ENCODE measurements at regions not wholly inside any gene's neighbourhood (a gene's known extent, or its start where the extent isn't known, plus 50 kb on each side); places are given as distances from the start of the nearest gene placed in this dataset.

DNA sequence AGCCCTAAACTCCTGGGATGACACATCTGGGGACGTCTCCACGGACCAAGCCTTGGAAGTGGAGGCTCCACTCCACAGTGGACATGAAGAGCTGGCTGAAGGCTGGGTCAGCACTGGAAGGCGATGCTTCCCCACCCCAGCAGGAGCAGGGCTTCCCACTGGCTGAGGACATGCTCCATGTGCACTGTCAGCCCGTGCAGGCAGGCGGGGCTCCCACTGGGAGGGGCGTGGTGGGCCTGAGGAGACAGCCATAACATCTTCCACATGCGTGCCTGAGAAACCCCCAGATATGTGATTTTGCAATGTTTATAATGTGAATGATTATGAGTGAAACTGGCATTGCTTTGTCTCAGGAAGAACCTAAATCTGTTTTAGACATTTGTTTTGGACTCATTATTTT, 231.3 kb downstream of the KLF13 start:
- no peak for DNase-seq

DNA sequence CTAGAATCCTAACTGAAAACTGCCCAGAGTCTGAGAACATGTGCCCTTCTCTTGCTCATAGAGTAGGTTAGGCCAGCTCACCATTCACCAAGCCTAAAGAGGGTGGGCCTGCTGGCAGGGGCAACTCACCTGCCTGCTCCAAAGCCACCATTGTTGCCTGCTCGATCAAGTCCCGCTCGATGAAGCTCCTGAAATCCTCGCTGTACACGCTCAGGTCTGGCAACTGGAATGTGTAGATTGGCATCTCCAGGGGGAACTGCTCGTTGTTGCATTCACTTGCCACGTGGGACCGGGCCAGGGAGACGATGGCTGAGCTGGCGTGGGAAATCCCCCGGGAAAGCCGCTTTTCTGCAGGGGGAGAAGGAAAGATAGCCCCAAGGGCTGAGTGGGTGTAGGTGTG, 232.2 kb downstream of the KLF13 start:
- no peak for DNase-seq

DNA sequence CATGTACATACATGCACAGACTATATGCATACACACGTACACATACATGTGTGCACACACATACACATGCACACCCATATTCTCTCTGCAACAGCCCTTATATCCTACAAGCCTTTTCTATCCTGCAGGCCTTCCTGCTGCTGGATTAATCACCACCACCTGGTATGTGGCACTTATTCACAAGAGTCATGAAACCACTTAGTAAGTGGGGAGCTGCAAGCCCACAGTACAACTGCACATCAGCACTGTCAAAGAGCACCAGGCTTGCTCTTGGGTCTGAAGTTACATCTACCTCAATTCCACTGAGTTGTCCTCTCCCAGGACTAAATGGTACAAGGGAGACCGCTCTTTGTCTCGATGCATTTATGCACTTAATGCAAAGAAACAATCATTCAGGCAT, 233.2 kb downstream of the KLF13 start:
- DNase-seq, result no peak

GRCh38 chr15:31560643-31561042, 234.0 kb downstream of the KLF13 start:
- no peak for DNase-seq

DNA sequence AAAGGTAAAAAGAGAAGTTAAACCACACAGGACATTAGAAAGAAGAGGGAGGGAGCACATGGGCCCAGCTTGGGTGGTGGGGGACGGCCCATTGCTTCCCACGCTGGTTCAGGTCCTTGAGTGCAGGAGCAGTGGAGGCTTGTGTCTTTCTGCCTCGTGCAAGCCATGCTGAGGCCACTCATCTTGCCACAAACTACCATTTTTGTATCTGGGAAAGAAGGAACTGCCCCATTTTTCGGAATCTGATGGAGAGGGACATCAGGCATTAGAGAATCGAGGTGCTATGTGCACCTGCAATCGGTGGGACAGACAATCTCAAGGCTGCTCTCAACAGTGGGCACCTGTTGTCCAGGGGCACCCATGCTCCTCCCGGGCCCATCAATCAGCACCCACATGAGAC, 234.5 kb downstream of the KLF13 start:
- DNase-seq, result no peak

DNA sequence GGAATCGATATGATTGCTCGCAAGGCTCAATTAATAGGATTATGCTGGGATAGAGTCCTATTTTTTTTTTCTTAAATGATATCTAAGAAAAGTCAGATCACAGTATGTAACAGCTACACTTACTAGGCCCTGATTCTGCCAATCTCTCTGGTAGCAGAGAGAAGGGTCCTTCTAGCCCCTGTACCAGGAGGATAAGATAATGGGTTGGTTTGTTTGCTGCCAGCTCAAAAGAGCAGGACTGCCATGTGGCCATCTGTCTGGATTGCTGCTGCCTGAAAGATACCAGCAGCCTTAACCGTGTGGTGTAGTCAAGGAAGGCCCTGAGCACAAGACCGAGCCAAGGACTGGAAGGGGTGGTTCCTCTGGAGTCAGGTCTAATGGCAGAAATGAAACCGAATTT, 236.4 kb downstream of the KLF13 start:
- DNase-seq, result no peak

- no peak for DNase-seq
Observed at GRCh38 chr15:31563421-31563820, 236.8 kb downstream of the KLF13 start.

DNA sequence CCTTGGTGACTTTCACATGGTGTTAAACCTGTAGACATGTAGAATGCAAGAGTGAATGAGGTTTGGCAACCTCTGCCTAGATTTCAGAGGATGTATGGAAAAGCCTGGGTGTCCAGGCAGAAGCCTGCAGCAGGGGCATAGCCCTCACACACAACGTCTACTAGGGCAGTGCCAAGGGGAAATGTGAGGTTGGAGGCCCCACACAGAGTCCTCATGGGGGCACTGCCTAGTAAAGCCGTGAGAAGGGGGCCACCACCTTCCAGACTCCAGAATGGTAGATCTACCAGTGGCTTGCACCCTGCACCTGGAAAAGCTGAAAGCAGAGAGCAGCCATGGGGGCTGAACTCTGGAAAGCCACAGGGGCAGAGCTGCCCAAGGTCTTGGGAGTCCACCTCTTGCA, 241.2 kb downstream of the KLF13 start:
- no peak for DNase-seq

DNA sequence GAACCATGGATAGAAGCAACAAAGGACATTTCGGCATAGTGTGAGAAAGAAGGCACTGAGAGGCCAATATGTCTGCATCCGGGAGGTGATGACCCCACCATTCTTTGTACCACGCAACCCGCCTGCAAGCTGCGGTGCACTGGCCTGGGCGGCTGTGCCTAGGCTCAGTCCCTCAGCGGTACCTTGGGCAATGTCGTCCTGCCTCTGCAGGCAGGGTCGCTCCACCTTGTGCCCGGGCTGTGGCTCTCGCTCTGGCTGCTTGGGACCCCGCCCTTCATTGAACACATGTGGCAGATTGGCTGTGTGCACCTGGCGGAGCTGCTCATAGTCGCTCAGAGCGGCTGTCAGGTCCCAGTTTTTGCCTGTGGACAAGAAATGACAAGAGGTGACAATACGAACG, 243.2 kb downstream of the KLF13 start:
- no peak for DNase-seq

GRCh38 chr15:31570591-31570990, 244.0 kb downstream of the KLF13 start:
- DNase-seq, result no peak

- DNase-seq, result no peak
Observed at GRCh38 chr15:31571676-31572075, 245.0 kb downstream of the KLF13 start.

DNA sequence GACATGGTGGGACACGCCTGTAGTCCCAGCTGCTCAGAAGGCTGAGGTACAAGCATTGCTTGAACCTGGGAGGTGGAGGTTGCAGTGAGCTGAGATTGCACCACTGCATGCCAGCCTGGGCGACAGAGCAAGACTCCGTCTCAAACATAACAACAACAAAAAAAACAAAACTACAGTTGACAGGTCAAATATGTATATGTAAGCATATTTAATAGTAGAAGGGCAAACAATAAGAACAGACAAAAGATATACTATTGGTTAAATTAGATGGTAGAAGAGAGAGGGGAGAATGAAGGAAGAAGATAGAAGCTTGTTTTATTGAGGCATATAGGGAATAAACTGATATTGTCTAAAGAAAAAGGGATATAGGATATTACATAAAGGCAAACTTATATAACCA, 247.1 kb downstream of the KLF13 start:
- DNase-seq, result no peak

- DNase-seq, result no peak
Observed at GRCh38 chr15:31574766-31575165, 248.1 kb downstream of the KLF13 start.

- no peak for DNase-seq
Observed at GRCh38 chr15:31577108-31577507, 250.5 kb downstream of the KLF13 start.

DNA sequence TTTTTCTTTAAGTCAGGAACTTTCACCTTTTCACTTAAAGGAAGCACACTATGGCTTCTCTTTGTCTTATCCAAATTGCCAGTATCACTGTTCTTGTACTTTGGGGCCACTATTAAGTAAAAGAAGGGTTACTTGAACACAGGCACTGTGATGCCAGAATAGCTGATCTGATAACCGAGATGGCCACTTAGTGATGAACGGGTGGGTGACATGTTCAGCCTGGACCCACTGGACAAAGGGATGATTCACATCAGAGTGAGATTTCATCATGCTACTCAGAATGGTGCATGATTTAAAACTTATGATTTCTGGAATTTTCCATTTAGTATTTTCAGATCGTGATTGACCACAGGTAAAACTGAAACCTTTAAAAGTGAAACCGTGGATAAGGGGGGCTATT, 252.6 kb downstream of the KLF13 start:
- DNase-seq, result no peak

DNA sequence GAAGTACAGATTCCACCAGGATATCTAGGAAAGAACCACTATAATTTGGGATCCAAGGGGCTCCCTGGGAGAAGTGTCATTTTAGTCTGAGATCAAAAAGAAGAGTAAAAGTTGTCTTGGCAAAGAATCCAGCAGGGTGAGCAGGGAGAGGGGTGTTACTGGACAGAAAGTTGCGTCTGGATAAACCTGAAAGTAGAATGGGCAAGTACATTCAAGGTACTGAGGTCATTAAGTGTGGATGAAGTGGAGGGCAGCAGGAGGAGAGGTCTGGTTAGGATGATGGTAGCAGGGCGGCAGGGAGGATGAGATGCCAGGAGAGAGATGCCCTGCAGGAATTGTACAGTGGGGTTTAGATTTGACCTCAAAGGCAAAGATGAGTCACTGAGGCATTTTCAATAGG, 253.3 kb downstream of the KLF13 start:
- DNase-seq, result no peak

DNA sequence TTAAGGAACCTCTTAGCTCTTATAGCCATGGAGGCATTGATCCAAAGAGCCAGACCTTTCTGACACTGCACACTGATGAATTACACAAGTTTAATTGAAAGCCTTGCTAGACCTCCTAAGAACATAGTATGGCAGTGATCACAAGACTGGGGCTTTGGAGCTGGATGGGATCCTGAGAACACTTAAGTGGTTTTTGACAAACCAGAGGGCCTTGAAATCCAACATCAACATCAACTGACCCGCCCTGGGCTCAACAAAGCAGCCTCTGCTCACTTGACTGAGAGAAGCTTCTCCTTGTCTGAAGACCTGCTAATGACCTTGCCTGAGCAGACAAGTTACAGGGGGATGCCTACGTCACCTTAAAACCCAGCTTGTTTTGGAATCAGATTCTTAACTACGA, 257.6 kb downstream of the KLF13 start:
- no peak for DNase-seq

DNA sequence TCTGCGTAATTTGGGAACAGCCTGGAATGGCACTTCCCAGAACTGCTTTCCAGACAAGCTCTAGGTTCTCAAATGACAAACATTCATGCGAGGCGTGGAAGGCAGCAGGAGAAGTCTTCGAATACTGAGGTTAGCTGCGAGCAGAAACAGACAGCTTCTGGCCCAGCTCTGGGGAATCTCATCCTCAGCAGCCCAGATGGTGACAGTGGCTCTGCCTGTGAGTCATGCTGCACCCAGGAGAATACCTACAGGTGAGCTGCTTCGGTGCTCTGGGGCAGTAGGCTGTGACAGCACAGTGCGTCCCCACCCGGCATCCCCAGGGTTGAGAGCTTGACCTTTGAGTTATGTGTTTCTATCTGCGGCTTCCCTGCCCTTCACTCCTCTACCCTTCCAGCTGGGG, 258.6 kb downstream of the KLF13 start:
- no peak for DNase-seq

DNA sequence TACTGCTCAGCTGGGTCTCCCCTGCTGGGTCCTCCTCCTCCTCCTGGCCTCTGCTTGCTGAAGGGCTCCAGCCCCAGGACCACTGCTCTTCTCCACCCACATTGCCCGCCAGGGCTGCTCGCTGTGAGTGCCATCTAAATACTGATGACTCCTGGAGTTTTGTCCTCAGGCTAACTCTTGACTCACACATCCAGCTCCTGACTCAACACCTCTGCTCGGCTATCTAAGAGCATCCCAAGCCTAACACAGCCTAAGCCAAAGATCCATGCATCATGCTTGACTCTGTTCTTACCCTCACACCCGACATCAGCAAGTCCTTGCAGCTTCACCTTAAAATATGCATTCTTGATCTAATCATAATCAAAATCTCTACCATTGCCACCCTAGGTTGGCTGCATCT, 260.2 kb downstream of the KLF13 start:
- DNase-seq, result no peak

GRCh38 chr15:31587583-31587982, 260.9 kb downstream of the KLF13 start:
- no peak for DNase-seq

GRCh38 chr15:31590609-31591008, 264.0 kb downstream of the KLF13 start:
- DNase-seq, result no peak

GRCh38 chr15:31591908-31592307, 265.3 kb downstream of the KLF13 start:
- no peak for DNase-seq

DNA sequence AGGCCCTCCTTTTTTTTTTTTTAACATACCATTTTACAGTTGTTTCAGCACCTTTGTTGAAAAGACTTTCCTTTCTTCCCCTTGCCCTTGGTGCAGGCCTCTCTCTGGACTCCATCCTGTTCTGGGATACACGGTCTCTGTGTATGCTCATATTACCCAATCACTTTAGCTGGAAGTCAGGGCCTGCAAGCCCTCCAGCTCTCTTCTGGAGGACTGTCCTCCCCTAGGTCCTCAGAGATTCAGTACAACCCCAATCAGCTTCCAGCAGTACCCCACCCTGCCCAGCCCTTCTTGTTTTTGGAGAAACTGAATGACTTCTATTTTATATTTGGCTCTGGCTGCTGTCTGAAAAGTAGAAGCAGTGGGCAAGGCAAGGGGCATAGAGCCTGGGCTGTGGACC, 270.8 kb downstream of the KLF13 start:
- no peak for DNase-seq

DNA sequence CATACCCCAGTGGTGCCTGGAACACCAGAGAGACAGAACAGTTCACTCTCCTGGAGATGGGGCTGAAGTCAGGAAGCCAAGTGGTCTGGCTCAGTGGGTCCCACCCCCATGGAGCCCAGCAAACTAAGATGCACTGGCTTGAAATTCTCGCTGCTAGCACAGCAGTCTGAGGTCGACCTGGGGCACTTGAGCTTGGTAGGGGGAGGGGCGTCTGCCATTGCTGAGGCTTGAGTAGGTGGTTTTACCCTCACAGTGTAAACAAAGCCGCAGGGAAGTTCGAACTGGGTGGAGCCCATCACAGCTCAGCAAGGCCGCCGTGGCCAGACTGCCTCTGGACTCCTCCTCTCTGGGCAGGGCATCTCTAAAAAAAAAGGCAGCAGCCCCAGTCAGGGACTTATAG, 272.0 kb downstream of the KLF13 start:
- DNase-seq, result no peak

- DNase-seq, result no peak
Observed at GRCh38 chr15:31605467-31605931, 278.9 kb downstream of the KLF13 start.

GRCh38 chr15:31606194-31606669, 279.6 kb downstream of the KLF13 start:
- DNase-seq, result no peak

Data from NCI-H2029 (cell line).